ENCODE measurements at regions not wholly inside any gene's neighbourhood (a gene's known extent, or its start where the extent isn't known, plus 50 kb on each side); places are given as distances from the start of the nearest gene placed in this dataset.
"Not testable (repeated sequence)": the region's sequence is repeated elsewhere in the genome, so short reads cannot be mapped to it uniquely, and the experiment has no call there.

GRCh38 chr3:132136902-132137301 lies 102.1 kb upstream of the CPNE4 start:
- not testable (repeated sequence) for TF ChIP-seq EZH2phosphoT487 (IDR thresholded peaks at IDR 0.05; ENCODE audit: borderline replicate concordance); POLR2A (IDR thresholded peaks at IDR 0.05; ENCODE audit: borderline replicate concordance, extremely low read depth, insufficient read depth, insufficient read length); CTCF (IDR thresholded peaks at IDR 0.05 in 2 of 3, conservative IDR thresholded peaks at IDR 0.05 in 1 of 3; ENCODE audit: borderline replicate concordance in 1 of 3, insufficient read depth in 1 of 3, low read depth in 2 of 3, low read length in 2 of 3); EZH2 (IDR thresholded peaks at IDR 0.05); SIN3A (IDR thresholded peaks at IDR 0.05; ENCODE audit: low read depth); EGR1 (IDR thresholded peaks at IDR 0.05; ENCODE audit: low read depth); REST (IDR thresholded peaks at IDR 0.05; ENCODE audit: low read depth); ELF1 (IDR thresholded peaks at IDR 0.05; ENCODE audit: borderline replicate concordance, low read depth); JUND (IDR thresholded peaks at IDR 0.05); ATF3 (IDR thresholded peaks at IDR 0.05)

Measured in HCT116 (cell line).